ENCODE measurements at regions not wholly inside any gene's neighbourhood (a gene's known extent, or its start where the extent isn't known, plus 50 kb on each side); places are given as distances from the start of the nearest gene placed in this dataset.

DNA sequence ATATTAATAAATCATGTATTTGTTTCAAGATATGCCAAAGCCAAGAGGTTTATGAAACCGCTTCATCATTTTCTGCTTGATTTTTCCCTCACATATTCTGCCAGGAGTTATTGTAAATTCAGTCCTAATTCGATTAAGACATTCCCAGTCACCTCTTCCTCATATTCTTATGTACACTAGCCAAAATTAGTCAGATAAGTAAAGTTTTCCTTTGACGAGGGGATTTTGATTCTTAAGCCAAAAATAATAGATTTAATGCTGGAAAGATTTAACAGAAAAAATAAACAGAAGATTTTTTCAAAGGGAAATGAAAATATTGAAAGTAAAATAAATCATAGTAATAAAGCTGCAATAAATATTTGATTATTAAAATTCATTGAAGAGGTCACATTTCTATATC, 51.0 kb upstream of the VEGFC start:
- no peak for FAIRE-seq

DNA sequence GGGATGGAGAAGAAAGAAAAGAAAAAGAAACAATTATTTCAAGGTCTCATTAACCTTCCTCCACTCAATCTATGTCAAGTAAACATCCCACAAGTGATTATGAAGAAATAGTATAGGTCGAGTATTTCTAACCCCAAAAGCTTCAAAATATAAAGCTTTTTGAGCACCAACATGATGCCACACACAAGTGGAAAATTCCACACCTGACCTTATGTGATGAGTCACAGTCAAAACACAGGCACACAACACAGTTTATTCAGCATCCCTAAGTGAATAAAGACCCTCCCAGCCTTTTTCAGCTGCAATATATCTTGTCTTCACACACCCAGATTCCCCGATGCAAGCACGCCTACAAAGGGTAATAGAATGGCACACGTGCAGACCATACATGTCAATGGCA, 51.7 kb upstream of the VEGFC start:
- FAIRE-seq: no peak

DNA sequence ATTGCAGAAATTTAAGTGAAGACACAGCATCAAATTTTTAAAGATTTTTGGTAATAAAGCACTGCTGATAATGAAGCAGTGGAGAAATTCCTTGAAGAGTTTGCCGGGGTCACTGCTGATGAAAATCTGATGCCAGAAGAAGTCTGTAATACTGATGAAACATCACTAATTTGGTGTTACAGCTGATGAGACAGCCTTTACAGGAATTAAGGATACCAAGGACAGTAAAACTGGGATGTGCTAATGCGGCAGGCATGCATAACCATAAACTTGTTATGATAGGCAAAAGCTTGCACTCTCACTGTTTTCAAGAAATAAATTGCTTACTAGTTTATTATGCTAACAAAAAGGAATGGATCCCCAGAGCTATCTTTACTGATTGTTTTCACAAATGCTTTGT, 52.9 kb upstream of the VEGFC start:
- peak; percentile 80 for FAIRE-seq

DNA sequence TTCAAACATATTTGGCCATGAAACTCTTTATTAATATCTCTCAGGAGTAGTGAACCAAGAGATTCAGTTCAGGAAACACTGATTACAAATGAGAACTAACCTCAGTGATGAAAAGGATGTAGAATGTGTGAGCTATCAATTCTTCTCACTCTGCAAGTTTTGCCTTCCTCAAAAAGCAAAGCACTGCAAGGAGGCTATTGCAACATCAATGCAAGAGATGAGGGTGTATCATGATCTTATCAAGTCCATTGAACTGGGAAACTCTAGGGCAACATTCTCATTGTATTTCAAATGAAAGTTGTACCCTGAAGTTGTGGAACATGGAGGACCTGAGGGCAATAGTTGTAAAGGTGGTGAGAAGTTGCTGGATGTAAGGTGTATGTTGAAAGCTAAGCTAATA, 56.4 kb upstream of the VEGFC start:
- no peak for FAIRE-seq

DNA sequence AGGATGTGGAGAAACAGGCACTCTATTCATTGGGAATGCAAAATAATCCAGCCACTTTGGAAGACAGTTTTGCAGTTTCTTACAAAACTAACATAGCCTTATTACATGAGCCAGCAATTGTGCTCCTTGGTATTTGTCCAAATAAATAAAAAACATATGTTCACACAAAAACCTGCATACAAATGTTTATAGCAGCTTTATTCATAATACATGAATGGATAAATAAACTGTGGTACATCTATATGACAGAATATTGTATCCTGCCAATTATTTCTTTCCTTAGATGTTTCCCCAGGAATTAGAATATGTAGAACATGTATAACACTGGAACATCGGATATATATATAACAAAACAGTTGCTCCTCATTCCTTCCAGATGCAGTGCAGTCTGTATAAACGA, 57.7 kb upstream of the VEGFC start:
- FAIRE-seq: no peak

DNA sequence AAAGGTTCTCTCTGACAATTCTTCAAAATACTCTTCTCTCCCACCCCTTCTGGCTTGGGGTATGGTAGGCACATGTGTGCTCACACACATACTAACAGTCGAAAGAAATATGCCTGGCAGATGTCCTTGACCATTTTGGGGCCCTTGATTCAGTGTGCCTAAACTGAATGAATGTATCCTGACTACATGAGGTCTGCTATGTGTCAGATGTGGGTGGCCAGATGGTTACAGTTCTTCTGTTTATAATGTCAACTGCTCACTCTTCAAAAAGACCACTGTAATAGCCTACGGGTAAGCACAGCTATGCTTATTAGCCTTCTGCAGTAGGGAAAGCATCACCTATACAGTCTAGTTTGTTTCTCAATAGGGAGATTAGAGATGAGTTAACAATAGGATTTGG, 63.7 kb upstream of the VEGFC start:
- FAIRE-seq: no peak

DNA sequence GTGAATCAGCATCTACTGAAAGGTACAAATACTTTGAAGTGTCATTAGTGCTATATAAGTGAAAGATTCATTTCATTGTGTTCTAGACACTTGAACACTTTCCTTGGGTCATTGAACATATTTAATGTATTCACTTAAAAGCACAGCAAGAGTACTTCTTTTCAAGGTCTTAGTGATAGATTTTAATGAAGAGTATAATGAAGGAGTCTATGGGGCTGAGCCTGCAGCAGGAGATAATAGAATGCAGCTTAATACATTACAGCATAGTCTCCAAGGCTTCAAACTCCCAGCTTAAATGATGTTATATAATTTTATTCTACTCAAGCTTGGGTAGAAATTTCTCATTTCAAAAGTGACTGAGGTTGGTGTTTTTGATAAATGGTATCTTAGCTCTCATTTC, 66.1 kb upstream of the VEGFC start:
- FAIRE-seq: no peak

DNA sequence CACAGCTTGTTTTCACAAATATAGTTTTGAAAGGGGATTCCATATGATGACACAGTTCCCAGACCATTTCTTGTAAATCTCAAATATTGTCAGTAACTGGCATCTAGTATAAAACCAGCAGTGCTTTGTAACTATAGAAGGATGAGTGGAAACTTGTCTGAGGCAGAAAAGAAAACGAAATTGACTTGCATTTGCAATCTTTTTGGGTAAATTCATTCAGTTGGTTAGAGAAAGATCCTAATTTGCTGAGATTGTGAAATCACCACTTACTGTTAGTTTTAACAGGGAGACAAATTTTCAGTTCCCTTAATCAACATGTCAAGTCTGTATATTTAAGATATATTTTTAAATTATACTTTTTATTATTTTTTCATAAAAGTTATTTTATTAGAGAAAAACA, 71.5 kb upstream of the VEGFC start:
- FAIRE-seq: no peak

DNA sequence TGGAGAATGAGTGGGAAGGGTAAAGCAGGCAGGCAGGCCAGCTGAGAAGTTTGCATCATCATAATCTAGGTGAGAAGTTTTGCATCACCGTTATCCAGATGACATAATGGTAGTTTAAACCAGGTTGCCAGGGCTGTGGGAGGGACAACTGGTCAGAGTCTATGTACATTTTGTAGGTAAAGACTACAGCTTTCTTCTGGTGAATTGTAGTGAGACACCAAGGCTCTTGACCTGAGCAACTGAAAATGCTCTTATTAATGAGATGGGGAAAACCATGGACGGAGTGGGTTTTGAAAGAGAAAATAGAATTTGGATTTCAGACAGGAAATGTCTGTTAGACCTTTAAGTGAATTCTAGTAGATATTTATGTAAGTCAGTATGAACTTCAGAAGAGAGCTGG, 76.0 kb upstream of the VEGFC start:
- FAIRE-seq: no peak

DNA sequence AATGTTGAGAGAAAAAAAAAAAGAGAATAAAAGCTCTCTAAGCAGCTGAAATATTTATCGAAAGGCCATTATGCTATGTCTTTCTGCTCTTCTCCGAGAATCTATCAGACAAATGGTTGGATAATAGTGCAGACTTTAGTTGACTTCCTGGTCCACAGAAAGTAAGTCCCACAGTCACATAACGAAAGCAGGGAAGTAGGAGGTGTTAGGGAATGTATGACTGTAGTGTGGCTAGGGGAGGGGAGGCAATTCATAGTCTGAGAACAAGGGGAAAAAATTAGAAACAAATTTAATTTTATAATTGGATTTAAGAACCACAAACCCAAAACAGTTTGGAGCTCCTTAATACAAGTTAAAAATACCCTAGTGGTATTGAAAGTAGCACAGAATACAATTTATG, 79.7 kb upstream of the VEGFC start:
- FAIRE-seq: no peak

DNA sequence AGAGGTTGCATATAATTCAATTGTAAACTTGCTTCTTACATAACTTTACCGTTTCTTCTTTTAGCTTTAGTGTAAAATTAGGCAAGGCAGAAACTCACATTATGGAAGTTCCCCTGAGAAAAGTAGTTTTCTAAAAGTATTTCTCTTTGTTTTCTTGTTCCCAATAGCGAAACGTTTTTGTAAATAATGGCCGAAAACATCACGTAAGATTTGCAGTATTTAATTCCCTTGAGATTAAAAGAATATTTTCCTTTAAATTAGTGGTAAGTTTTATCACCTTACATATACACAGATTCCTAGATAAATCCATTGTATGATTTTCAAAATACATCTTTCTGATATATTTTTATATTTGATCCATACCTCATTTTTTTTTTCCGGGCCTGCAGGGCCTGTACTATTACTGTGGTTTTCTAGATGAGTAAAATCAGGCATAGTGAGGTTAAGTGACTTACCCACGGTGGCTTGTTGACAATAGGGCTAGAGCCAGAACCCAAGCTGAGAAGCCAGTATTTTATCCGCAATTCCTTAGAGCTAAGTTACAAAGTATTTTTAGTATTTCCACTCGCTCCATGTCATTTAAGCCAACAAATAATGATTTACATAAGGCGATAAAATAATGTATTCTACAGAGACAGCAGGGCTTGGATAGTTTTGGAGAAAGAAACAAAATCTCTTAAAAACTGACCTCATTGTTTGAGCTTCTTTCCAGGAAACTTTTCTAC, 82.2 kb upstream of the VEGFC start:
- FAIRE-seq: no peak

DNA sequence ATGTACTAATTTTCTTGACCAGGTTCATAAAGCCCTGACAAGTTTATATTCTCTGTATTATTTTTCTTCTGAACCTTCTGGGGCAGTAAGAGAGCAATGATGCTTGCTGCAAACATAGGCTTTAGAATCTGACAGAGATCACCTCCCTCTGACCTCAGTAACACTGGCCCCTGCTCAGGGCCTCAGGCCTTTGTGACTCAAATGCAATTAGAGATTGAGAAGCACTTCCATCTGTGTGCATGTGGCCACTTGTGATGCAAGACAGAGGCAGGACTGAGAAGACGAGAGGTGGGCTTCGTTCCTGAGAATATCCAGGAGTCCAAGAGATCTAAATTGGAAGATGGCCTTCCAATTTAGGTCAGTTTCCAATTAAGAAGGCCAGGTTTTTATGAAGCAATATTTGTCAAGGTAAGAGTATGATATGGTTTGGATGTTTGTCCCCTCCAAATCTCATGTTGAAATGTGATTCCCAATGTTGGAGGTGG, 82.8 kb upstream of the VEGFC start:
- FAIRE-seq: no peak

DNA sequence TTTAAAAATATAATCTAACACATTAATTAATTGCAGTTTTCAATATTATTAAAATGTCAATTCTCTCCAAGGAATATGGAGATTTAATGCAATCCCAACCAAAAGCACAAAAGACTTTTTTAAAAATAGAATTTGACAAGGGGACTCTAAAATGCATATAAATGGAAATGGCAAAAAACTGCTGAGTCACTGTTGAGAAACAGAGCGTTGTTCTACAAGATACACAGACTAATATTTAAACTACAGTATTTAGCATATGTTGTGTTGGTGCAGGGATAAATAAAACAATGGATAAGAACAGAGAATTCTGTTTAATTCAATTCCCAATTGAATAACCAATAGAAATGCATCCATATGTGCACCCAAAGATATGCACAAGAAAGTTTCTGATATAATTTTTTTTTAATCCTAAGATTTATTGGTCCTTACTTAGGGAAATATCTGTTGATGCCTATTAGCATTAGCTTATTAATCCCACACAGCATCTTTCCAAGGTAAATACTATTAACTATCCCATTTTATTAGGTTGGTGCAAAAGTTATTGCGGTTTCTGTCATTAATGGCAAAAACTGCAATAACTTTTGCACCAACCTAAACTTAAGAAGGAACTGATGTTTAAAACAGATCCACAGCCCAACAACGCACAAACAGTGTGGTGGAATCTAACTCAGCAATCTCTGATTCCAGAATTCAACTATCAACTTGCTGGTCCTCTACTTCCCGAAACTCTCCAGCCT, 86.8 kb upstream of the VEGFC start:
- no peak for FAIRE-seq

DNA sequence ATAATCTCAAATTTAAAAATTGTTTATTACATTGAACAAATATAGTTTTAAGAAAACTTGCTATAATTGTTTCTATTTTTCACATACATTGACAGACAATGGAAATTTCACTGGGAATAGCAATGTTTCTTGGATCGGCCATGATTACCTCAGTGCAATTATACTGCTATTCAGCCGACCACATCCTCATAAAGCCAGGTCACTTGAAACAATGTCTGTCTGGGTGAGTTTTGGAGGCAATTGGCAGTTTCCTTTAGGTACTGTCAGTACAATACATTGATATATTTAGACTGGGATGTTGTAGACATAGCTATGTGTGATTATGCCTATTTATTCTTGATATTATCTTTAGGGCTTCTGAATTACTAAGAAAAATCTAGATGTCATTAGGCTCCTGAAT, 89.5 kb upstream of the VEGFC start:
- no peak for FAIRE-seq

DNA sequence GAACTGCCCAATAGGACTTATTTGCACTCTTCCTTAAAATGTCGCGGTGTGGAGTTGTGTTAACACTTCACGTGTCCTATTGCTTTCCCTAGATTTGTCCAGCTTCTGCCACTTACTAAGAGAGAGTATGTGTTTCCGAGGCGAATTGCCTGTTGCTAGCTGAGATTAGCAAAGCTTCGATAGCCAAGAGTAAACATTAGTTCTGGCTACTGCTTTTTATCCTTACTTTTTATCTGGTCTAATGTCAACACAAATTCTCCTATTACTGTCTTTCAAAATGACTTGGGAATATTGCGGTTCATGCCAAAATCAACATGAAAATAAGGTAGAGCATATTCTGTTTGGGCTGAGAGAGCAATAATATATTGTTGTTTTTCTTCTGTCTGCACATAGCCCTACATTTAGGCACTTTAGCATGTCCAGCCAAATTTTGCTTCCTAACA, 90.4 kb upstream of the VEGFC start:
- no peak for FAIRE-seq

DNA sequence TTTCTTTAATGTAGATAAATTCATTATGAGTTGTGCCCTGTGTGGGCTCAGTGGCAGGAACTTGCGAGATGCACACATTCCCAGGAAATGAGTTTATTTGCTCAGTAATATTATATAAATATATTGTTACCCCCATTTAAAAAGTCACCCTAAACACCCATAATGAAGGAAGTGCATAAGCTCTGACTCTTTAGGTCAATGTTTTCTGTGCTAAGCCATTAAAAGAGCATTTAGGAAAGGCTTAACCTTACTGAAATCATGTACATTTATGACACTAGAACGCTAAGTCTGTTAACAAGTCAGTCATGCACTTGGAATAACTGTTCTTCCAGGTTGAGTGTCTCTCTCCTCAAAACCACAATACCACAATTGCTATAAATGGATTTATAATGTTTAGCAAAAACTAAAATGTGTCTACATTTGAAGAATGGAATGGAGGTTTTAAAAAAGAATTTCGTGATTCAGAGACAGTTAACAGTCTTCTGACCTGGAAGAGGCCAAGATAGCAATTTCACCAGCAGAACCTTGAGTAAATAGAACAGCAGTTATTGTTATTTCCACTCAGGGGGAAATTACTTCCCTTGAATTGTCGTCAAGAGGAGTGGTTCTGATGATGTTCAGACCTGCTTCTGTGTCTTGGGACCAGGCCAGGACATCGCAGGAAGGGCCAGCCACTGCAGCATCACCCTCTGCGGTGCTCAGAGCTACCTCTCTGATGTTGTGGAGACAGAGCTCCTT, 91.1 kb upstream of the VEGFC start:
- no peak for FAIRE-seq

DNA sequence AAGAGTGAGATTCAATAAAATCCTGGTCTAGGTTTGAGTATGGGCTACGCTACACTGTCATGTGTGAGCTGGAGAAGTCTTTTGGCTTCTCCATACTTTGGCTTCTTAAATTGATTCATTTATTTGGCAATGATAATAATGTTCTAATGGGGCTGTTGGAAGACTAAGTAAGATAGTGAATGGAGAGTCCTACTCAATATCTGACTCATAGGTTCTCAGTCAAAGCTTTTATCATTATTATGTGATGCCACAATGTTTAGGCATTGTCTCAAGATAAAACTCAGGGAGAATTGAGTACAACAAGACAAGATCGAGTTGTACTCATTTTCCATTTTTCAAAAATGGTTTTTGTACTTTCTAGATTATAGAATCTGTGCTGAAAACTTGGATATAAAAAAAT, 92.5 kb upstream of the VEGFC start:
- no peak for FAIRE-seq

DNA sequence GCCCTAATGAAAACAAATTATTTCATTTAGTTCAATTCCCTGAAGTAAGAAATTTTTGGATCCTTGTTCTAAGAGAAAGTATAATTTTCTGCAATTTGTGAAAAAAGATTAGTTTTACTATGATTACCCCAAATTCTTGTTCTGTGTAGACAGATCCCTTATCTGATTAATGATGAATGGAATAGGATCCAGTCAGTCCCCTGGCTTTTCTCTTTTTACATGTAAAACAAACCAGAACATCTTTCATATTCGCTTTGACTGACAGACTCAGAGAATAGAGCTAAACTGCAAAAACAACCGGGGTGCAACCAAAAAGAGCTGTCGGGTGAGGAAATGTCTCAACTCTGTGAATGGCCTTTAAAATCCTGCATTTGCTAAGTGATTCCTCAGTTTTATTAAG, 93.4 kb upstream of the VEGFC start:
- no peak for FAIRE-seq

DNA sequence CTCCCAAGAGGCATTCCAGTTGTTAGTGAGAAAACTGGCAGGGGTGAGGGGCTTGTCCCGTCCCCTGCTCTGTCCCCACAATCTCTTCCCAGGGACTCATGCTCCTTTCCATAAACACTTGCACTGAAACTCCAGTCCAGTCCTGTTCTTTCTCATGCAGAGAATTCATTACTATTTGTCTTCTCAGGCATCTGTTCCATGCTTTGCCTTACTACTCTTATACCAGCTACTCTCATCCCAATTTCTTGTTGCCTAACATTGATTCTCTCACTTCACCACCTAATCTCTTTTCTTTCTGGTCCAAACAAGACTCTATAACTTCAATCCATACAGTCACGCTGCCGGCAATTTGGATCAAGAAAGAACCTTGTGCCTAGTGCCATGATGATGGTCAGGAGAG, 97.1 kb upstream of the VEGFC start:
- FAIRE-seq: no peak

DNA sequence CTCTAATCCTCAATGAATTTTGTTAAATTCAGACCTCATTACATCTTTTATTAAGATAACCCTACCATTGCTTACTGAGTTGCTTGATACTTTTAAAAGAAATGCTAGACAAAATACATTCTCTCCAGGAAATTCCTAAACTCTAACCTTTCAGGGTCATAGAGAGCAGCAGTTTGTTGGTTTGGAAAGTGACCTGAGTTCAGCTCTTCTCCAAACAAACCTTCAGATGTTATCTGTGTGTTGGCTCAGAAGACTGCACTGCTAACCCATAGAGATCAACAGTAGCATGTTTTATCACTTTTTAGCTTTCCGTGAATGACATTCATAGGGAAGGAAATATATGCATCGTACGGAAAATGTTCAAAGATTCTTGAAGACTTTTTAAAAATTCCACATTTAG, 101.8 kb upstream of the VEGFC start:
- no peak for FAIRE-seq

DNA sequence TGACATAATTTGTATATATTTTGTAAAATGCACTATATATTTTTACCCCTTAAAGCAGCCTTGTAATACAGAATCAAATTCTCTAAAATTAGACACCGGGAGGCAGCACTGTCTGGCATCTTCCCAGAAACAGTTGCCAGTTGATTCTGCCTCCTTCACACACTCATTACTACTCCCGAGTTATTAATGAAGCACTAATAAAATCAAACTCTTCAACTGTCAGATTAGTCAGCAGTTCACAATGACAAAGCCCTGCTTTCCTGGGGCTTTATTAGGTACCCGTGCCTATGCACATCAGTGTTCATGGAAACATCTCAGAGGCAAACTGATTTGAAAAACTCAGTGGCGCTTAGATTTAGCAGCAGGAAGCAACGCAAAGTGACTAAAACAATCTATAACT, 103.5 kb upstream of the VEGFC start:
- no peak for FAIRE-seq

DNA sequence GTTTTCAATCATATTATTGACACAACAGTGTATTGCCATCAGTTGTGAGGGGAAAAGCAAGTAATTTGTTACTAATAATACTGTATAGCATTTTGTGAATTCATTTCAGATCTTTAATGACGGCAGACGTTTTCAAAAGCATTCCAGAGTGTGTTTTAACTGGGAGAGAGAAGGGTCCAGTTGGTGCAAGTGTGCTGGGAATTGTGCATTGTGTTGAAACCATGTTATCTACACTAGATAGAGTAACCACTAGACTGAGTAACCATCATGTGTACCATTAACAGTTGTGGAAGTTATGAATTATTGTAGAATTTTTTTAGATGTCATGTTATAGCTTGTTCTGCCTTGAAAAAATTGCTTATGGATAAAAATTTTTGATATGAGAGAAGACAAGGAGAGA, 104.5 kb upstream of the VEGFC start:
- no peak for FAIRE-seq

DNA sequence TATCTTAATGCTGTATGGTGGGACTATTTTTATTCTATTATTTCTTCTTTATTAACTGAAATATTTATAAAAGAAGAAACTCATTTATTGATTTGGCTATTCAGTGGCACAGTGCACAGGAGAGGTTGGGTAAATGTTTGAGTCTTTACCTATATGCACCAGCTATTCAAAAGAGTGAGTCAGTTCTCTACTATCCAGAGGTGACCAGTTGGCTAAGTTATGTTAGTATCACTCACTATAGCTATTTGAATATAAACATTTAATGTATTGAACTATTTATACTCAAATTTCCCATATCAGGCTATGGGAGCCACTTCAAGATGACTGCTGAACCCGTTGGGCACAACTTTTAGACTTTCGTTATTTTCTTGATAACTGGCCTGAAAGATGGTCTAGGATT, 106.1 kb upstream of the VEGFC start:
- no peak for FAIRE-seq
